ENCODE measurements at regions not wholly inside any gene's neighbourhood (a gene's known extent, or its start where the extent isn't known, plus 50 kb on each side); places are given as distances from the start of the nearest gene placed in this dataset.

DNA sequence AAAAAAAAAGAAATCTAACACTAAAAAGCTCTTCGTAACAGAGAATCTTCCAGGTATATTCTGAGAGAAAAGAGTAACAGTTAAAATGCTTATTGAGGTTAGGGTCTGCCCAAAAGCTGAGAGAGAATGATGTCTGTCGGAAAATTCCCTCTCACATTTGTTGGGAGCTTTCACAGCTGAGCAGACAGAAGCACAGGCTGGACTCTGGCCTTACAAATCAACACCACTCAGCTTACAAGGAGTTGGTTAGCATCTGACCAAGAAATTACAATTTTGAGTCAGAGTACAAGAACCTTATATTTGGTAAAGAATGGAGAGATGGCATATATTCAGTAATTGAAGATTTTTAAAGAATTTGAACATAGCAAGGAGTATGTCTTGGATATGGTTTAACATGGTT is 1561.0 kb upstream of the RAG2 start:
- DNase-seq (no peak), ATAC-seq (no peak)
- H3K9me3 ChIP-seq = peaks cover 0 to 3% of the 10 kb centered on the region in 2 donors
- intact Hi-C loops (cut with DNase I) = no loop called here
- H3K36me3 ChIP-seq = no peaks in the 10 kb centered on the region
- H3K4me1 ChIP-seq = no peaks in the 10 kb centered on the region
- TF ChIP-seq CTCF (IDR thresholded peaks at IDR 0.05) = no peak
- H3K27ac ChIP-seq = no peak overlapping the region
- H3K27me3 ChIP-seq = no peaks in the 10 kb centered on the region
- no peak overlapping the region for H3K4me3 ChIP-seq

GRCh38 chr11:38156495-38157146 is 1558.6 kb upstream of the RAG2 start:
- Histone ChIP-seq H3K27me3 (no peaks in the 10 kb centered on the region), H3K4me1 (no peaks in the 10 kb centered on the region), H3K27ac (no peak overlapping the region), H3K36me3 (no peaks in the 10 kb centered on the region), H3K9me3 (no peaks in the 10 kb centered on the region), H3K4me3 (no peak overlapping the region)
- DNase-seq (no peak), ATAC-seq (no peak)
- intact Hi-C loops (cut with DNase I) = no loop called here
- TF ChIP-seq CTCF (IDR thresholded peaks at IDR 0.05) = no peak

- Histone ChIP-seq H3K36me3 (no peaks in the 10 kb centered on the region), H3K9me3 (no peaks in the 10 kb centered on the region), H3K4me3 (no peak overlapping the region), H3K4me1 (no peaks in the 10 kb centered on the region), H3K27me3 (no peaks in the 10 kb centered on the region), H3K27ac (no peak overlapping the region)
- no peak for DNase-seq
- no peak for ATAC-seq
- intact Hi-C loops (cut with DNase I) = no loop called here
- no peak for TF ChIP-seq CTCF (IDR thresholded peaks at IDR 0.05)
These were observed 1557.8 kb upstream of the RAG2 start for GRCh38 chr11:38155856-38156255.

- no peaks in the 10 kb centered on the region for H3K36me3 ChIP-seq
- no peaks in the 10 kb centered on the region for H3K4me1 ChIP-seq
- no peak for DNase-seq
- TF ChIP-seq CTCF (IDR thresholded peaks at IDR 0.05) = no peak
- no peak overlapping the region for H3K27ac ChIP-seq
- H3K27me3 ChIP-seq = no peaks in the 10 kb centered on the region
- no peak overlapping the region for H3K4me3 ChIP-seq
- no peak for ATAC-seq
- intact Hi-C loops (cut with DNase I) = no loop called here
- H3K9me3 ChIP-seq = peaks cover 0 to under 1% of the 10 kb centered on the region in 2 donors
These were observed 1555.9 kb upstream of the RAG2 start for GRCh38 chr11:38153985-38154384.

DNA sequence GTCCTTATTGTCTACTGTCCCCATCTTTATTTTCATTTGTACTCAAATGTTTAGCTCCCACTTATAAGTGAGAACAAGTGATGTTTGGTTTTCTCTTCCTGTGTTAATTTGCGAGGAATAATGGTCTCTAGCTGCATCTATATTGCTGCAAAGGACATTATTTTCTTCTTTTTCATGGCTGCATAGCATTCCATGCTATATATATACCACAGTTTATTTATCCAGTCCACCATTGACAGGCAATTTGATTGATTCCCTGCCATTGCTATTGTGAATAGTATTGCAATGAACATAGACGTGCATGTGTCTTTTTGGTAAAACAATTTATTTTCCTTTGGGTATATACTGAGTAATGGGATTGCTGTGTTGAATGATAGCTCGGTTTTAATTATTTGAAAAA is 1545.8 kb upstream of the RAG2 start:
- no peak overlapping the region for H3K4me3 ChIP-seq
- H3K9me3 ChIP-seq = peaks cover 0 to 8% of the 10 kb centered on the region in 2 donors
- H3K27ac ChIP-seq = no peak overlapping the region
- ATAC-seq (no peak), DNase-seq (no peak)
- TF ChIP-seq CTCF (IDR thresholded peaks at IDR 0.05) = no peak
- H3K4me1 ChIP-seq = no peaks in the 10 kb centered on the region
- intact Hi-C loops (cut with DNase I) = no loop called here
- H3K36me3 ChIP-seq = no peaks in the 10 kb centered on the region
- H3K27me3 ChIP-seq = no peaks in the 10 kb centered on the region
